OCI-LY7 (cell line): ENCODE measurements at regions not wholly inside any gene's neighbourhood (a gene's known extent, or its start where the extent isn't known, plus 50 kb on each side); places are given as distances from the start of the nearest gene placed in this dataset.

Experiments
- BruUV-seq: library from RNA; stranded (reverse); fragments of 400-500 nt; replicated peaks from 2 replicates; lab custom pipeline; 2021; lab: Mats Ljungman, UMichigan
- CTCF ChIA-PET: fragments of 300-600 bp; sonication (Branson Sonifier 250); formaldehyde crosslinking; loops from one replicate; lab custom pipeline; 2022; ENCODE audit warnings: antibody characterized with exemption; ENCODE audit not compliant: unreplicated experiment; lab: Charles Lee
- POLR2A ChIA-PET: fragments of 300-600 bp; sonication (Branson Sonifier 250); formaldehyde crosslinking; loops from one replicate; lab custom pipeline; 2022; ENCODE audit warnings: antibody characterized with exemption; lab: Charles Lee
- DNase-seq: peaks from one replicate; pipeline ENCODE4 v3.0.0-alpha.2; 2015; ENCODE audit warnings: low spot score
- H2AFZ ChIP-seq: fragments of 200-600 bp; sonication (generic), shearing (Covaris generic); 2 replicates; pipeline ENCODE4 v1.6.1; 2014; ENCODE audit warnings: mild to moderate bottlenecking, antibody characterized with exemption, low read length, moderate library complexity
- H3K27ac ChIP-seq: fragments of 200-600 bp; sonication (generic); 2 replicates; pipeline ENCODE4 v1.5.1; 2014; ENCODE audit warnings: mixed run types, low read depth, mild to moderate bottlenecking, moderate library complexity, low read length, inconsistent platforms; ENCODE audit not compliant: poor library complexity, severe bottlenecking
- H3K36me3 ChIP-seq: fragments of 200-600 bp; sonication (generic); 2 replicates; pipeline ENCODE4 v1.6.1; 2014; ENCODE audit warnings: mild to moderate bottlenecking, antibody characterized with exemption, low read length, moderate library complexity, mixed read lengths; ENCODE audit not compliant: insufficient read depth
- H3K4me1 ChIP-seq: fragments of 200-600 bp; sonication (generic); 2 replicates; pipeline ENCODE4 v1.5.1; 2014; ENCODE audit warnings: mild to moderate bottlenecking, low read length; ENCODE audit not compliant: insufficient read depth, poor library complexity, severe bottlenecking
- H3K4me2 ChIP-seq: fragments of 200-600 bp; sonication (generic); 2 replicates; pipeline ENCODE4 v1.6.1; 2014; ENCODE audit warnings: mild to moderate bottlenecking, low read length
- H3K4me3 ChIP-seq: fragments of 200-600 bp; sonication (generic); 2 replicates; pipeline ENCODE4 v1.5.1; 2014; ENCODE audit warnings: mild to moderate bottlenecking, low read depth, low read length; ENCODE audit not compliant: poor library complexity, severe bottlenecking
- H3K79me2 ChIP-seq: fragments of 200-600 bp; sonication (generic); 2 replicates; pipeline ENCODE4 v1.6.1; 2016; ENCODE audit warnings: low read depth, mild to moderate bottlenecking, low read length, moderate library complexity, mixed read lengths; ENCODE audit not compliant: insufficient read depth
- H3K9me2 ChIP-seq: fragments of 200-600 bp; sonication (generic); 2 replicates; pipeline ENCODE4 v1.6.1; 2016; ENCODE audit warnings: mild to moderate bottlenecking, low read length, mixed read lengths; ENCODE audit not compliant: insufficient read depth
- H3K9me3 ChIP-seq: fragments of 200-600 bp; sonication (generic); 2 replicates; pipeline ENCODE4 v1.6.1; 2014; ENCODE audit warnings: mild to moderate bottlenecking, mixed run types, low read length, mixed read lengths
- H4K20me1 ChIP-seq: fragments of 200-600 bp; sonication (generic); 2 replicates; pipeline ENCODE4 v1.6.1; 2014; ENCODE audit warnings: mild to moderate bottlenecking, antibody characterized with exemption, low read length, moderate library complexity, mixed read lengths; ENCODE audit not compliant: insufficient read depth
- EZH2phosphoT487 ChIP-seq: fragments of 200-600 bp; sonication (generic); IDR thresholded peaks from 2 replicates; pipeline ENCODE4 v1.6.1; 2018; ENCODE audit warnings: low read depth, borderline replicate concordance, mild to moderate bottlenecking, mixed run types, antibody characterized with exemption, low read length, moderate library complexity, mixed read lengths
- intact Hi-C: fragments of 100-400 bp; cut with micrococcal nuclease; formaldehyde crosslinking; loops from one replicate; pipeline ENCODE4 v1.10.0; 2022; ENCODE audit not compliant: unreplicated experiment
- TF ChIP-seq, protein P1 (sequence below): fragments of 200-600 bp; sonication (generic); conservative IDR thresholded peaks from 2 replicates; pipeline ENCODE4 v1.5.1; 2014; ENCODE audit warnings: mild to moderate bottlenecking, antibody characterized with exemption, low read length, moderate library complexity, mixed read lengths

GRCh38 chr16:82260212-82260795, 90.3 kb upstream of the MPHOSPH6 start:
- no peak overlapping the region for H3K27ac ChIP-seq
- BruUV-seq: no TSS peak
- DNase-seq: no peak
- H3K4me1 ChIP-seq: no peaks in the 10 kb centered on the region
- H4K20me1 ChIP-seq: no peaks in the 10 kb centered on the region
- TF ChIP-seq EZH2phosphoT487: no peak
- TF ChIP-seq, protein P1, sequence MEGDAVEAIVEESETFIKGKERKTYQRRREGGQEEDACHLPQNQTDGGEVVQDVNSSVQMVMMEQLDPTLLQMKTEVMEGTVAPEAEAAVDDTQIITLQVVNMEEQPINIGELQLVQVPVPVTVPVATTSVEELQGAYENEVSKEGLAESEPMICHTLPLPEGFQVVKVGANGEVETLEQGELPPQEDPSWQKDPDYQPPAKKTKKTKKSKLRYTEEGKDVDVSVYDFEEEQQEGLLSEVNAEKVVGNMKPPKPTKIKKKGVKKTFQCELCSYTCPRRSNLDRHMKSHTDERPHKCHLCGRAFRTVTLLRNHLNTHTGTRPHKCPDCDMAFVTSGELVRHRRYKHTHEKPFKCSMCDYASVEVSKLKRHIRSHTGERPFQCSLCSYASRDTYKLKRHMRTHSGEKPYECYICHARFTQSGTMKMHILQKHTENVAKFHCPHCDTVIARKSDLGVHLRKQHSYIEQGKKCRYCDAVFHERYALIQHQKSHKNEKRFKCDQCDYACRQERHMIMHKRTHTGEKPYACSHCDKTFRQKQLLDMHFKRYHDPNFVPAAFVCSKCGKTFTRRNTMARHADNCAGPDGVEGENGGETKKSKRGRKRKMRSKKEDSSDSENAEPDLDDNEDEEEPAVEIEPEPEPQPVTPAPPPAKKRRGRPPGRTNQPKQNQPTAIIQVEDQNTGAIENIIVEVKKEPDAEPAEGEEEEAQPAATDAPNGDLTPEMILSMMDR: no peak
- H3K9me2 ChIP-seq: no peaks in the 10 kb centered on the region
- intact Hi-C loops: loop anchor here (5.0 kb wide), 2 partner anchors 377 to 957 kb away; no protein-coding TSS in a partner anchor
- no peak overlapping the region for H3K4me3 ChIP-seq
- H2AFZ ChIP-seq: no peak overlapping the region
- H3K36me3 ChIP-seq: no peaks in the 10 kb centered on the region
- ChIA-PET POLR2A (interaction anchor here (0.8 kb wide), 1 partner anchor 88 kb away, joined by 7 read pairs; no protein-coding TSS in a partner anchor), CTCF (no interaction called here)
- no peak overlapping the region for H3K4me2 ChIP-seq
- no peaks in the 10 kb centered on the region for H3K79me2 ChIP-seq
- no peaks in the 10 kb centered on the region for H3K9me3 ChIP-seq

- H3K4me1 ChIP-seq: no peaks in the 10 kb centered on the region
- no peaks in the 10 kb centered on the region for H3K36me3 ChIP-seq
- ChIA-PET CTCF (no interaction called here), POLR2A (interaction anchor here (0.8 kb wide), 1 partner anchor 89 kb away, joined by 7 read pairs; no protein-coding TSS in a partner anchor)
- no peak for DNase-seq
- H3K79me2 ChIP-seq: no peaks in the 10 kb centered on the region
- H3K4me2 ChIP-seq: no peak overlapping the region
- no peak for TF ChIP-seq EZH2phosphoT487
- TF ChIP-seq, protein P1: no peak
- intact Hi-C loops: loop anchor here (5.0 kb wide), 2 partner anchors 378 to 958 kb away; no protein-coding TSS in a partner anchor
- no TSS peak for BruUV-seq
- H4K20me1 ChIP-seq: no peaks in the 10 kb centered on the region
- no peaks in the 10 kb centered on the region for H3K9me2 ChIP-seq
- no peaks in the 10 kb centered on the region for H3K9me3 ChIP-seq
- no peak overlapping the region for H2AFZ ChIP-seq
- H3K27ac ChIP-seq: no peak overlapping the region
- no peak overlapping the region for H3K4me3 ChIP-seq
These were observed 89.7 kb upstream of the MPHOSPH6 start for GRCh38 chr16:82259731-82260130.

DNA sequence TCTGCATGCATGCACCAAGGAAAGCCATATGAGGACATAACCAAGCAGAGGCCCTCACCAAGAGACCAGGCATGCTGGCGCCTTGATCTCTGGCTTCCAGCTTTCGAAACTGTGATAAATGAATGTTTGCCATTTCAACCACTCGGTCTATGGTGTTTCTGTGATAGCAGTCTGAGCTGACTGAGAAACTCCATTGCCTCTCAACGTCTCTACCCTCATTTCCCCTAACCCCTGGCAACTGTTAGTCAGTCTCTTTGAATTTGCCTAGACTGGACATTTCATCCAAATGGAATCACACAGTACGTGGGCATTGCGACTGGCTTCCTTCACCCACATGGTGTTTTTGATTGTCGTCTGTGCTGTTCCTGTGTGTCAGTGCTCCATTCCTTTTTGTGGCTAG, 88.0 kb upstream of the MPHOSPH6 start:
- no peak overlapping the region for H2AFZ ChIP-seq
- DNase-seq: no peak
- no peak overlapping the region for H3K27ac ChIP-seq
- TF ChIP-seq, protein P1: no peak
- no peak for TF ChIP-seq EZH2phosphoT487
- ChIA-PET POLR2A (interaction anchor here (1.1 kb wide), 1 partner anchor 8 kb away, joined by 3 read pairs; no protein-coding TSS in a partner anchor), CTCF (no interaction called here)
- no peak overlapping the region for H3K4me3 ChIP-seq
- H3K79me2 ChIP-seq: no peaks in the 10 kb centered on the region
- intact Hi-C loops: no loop called here
- no peaks in the 10 kb centered on the region for H3K9me3 ChIP-seq
- no peaks in the 10 kb centered on the region for H3K36me3 ChIP-seq
- H3K4me1 ChIP-seq: no peaks in the 10 kb centered on the region
- H3K9me2 ChIP-seq: no peaks in the 10 kb centered on the region
- H3K4me2 ChIP-seq: no peak overlapping the region
- no TSS peak for BruUV-seq
- no peaks in the 10 kb centered on the region for H4K20me1 ChIP-seq
